GM19328 (cell line): ENCODE measurements at regions not wholly inside any gene's neighbourhood (a gene's known extent, or its start where the extent isn't known, plus 50 kb on each side); places are given as distances from the start of the nearest gene placed in this dataset.

ENCODE experiments used
- ATAC-seq: cut with Tn5 transposase; IDR thresholded peaks from one replicate; pipeline ENCODE4 v1.9.1; 2021; ENCODE audit warnings: mild to moderate bottlenecking, moderate library complexity; ENCODE audit not compliant: unreplicated experiment

DNA sequence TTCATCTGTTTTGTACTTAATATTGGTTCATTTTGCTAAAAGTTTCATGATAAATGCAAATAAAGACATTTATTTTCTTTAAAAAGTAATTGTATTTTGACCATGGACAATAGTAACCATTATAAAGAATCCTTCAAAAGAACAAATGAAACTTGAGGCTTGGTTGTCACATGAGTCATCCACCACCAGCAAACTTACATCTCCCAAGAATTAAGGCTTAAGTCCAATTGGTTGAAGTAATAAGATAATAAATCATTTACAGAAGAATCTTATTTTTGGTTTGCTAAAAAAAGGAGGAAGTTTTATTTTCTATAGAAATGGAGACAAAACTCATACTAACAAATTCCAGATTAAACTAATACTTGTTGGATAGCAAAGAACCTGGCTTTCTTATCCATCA lies 84.8 kb upstream of the KITLG start:
- ATAC-seq = no peak

DNA sequence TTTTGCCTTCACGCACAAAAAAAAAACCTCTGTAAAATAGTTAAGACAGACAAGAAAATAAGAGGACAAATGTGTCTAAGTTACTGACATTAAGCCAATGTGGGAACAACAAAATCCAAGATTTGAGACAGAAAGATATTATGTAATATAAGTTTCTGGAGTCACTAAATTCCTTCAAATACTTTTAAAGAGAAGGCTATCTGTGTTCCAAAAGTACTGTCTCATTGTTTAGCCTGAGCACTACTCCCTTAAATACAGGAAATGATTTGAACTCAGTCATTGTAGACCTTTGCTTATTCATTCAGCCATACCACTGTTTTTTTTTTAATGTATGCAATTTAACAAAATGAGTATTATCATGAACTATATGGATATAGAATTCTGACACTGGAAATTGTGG lies 82.7 kb upstream of the KITLG start:
- ATAC-seq = no peak

DNA sequence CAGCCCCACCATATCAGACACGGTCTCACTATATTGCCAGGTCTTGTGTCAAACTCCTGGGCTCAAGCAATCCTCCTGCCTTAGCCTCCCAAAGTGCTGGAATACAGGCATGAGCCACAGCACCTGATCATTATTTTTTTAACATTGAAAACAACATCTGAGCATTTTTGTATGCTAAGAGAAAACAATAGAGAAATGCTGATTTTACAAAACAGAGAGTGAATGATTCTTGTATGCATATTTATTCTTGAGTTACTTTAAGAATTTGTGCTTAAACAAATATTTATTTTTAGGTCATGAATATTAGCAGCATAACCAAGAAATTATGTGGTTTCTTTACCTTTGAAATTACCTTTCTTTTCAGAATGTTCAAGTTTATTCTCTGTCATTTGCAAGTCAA lies 81.8 kb upstream of the KITLG start:
- no peak for ATAC-seq

DNA sequence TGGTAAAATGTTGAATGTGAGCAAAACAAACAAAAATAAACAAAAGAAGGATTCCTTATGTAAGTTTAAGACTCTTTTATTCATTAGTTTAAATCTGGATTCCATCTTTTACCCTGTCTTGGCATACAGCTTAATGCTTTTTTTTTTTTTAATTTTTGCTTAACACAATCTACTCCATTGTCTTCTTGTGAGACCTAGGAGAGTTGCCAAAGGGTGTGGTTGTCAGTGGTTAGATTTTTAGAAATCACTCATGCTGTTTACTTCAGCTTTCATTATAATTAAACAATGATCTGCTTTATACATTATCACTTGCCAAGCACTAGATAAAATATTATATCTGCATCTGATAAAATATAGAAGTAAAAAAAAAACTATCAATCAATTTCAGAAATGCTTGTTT lies 77.7 kb upstream of the KITLG start:
- ATAC-seq = no peak

DNA sequence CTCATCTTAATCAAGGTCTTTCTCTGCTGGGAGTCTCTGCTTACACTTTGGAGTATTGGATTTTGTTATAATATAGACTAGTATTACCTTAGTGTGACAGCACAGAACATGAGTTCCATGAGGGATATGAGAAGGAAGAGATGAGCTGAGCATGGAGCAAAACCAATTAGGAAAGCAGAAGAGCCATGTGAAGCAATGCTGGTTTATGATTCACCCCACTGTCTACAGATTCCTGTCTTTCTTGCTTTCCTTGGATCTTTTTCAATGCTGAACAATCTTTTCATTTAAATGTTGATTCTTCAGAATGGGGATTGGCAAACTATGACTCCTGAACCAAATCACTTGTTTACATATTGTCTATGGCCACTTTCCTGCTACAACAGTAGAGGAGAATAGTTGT lies 70.4 kb upstream of the KITLG start:
- no peak for ATAC-seq

DNA sequence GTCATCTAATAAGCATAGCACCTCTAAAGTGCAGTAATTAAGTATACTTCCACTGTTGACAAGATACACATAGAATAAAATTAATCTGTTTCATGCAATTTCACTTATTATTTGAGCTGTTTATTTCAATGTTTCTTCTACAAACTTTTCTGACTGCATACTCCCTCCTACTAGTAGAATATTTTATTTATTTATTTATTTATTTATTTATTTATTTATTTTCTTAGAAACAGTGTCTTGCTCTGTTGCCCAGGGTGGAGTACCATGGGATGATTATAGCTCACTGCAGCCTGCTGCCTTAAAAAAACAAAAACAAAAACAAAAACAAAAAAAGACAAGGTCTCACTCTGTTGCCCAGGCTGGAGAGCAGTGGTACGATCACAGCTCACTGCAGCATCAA lies 68.4 kb upstream of the KITLG start:
- ATAC-seq = no peak

DNA sequence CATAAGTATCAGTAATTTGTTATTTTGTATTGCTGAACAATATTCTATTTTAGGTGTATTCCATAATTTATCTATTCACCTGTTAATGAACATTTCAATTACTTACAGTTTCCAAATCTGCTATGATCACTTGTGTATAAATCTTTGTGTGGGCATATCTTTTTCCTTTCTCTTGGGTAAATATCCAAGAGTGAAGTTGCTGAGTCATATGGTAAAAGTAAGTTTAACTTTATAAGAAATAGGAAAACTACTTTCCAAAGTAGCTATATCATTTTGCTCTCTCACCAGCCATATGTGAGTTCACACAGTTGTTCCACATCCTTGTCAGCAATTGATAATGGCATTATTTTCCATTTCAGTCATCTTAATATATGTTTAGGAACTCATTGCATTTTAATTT lies 66.6 kb upstream of the KITLG start:
- ATAC-seq = no peak

DNA sequence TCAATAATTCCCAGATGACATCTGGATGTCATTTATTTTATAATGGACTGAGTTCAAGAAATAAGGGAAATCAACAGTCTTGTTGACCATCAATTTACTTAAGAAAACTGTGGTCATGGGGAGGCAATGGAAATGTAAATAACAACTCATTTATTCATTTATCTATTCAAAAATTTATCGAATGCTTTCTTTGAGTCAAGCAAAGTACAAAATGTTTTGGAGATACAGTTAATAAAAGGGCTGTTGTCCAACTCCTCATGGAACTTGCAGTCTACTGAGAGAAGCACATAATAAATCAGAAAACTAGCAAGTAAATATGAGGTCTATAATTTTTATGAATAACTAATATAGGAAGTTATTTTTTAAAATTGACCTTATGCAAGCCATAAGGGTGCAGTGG lies 65.5 kb upstream of the KITLG start:
- ATAC-seq = no peak

DNA sequence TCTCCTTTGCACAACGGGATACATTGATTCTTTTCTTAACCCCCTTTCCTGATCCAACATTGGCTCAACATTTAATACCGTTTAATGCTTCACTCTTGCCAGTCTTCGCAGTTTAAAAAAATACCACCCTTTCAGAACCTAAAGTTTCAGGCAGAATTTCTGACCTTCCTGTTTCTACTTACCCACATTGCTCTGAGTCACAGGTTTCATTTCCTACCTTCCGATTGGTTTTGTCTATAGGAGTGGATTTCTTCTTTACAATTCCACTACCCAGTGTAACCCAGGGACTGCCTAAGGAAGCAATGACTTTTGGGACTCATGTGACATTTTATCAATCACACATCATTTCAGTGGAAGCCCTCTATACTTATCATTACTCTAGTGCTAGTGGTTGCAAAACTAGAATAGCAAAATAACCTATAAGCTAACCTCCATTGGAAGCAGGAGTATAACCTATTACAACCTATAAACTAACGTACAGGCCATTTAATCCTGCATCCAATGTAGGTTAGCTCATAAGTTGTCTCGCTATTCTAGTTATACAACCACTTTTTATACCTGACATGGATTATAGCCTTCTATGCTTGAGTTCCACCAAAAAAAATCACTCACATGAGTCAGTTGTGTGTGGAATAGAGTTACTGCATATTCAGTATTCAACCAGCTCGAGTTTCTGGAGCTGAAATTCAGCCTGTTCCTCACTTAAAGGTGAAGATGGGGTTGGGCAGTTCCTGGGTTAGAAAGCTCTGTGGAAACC lies 64.9 kb upstream of the KITLG start:
- ATAC-seq = no peak

DNA sequence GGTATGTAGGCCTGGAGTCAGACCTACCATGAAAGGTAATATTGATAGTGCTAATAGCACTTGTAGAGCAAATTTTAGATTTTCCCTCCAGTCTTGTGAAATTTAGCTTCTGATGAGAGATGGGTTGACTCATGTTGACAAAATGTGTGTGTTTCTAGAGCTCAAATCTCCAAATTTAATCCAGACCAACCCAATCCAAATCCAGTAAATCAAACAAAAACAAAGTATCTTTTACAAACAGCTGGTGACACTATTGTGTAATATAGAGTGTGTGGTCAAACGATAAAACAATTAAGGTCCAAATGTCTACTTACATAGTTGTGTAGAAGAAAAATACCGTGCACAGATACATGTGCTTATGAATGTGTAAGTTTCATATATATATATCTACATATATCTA lies 63.4 kb upstream of the KITLG start:
- no peak for ATAC-seq

DNA sequence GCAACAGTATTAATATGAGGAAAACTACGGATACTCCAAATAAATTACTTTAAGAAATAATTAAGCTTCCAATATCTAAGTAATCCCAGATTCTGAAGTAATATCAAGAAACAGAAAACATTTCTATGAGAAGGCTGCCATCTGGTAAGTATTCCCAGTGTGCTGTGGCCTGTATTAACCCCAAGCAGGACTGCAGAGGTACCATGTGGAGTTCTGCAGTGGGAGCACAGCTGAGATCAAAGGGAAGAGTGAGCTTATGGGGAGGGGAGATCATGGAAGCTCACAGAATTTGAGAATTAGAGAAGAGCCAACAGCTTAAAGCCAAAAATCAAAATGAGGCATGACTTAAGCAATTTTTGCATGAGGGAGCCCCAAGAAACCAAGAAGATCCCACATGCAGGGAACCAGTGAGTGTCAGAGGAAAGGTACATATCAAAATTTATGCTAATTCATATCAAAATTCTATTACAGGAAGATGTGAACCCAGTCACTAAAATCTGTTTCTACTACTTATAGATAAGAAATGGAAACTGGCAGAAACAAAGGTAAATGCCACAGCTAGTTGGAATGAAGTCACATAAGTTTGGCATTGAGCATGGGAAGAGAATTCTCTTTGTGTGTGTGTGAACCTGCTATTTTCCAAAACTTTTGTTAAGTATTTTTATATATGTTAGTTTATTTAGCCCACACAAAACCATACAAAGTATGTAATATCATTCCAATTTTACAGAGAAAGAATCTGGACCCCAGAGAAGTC lies 62.6 kb upstream of the KITLG start:
- ATAC-seq = no peak

DNA sequence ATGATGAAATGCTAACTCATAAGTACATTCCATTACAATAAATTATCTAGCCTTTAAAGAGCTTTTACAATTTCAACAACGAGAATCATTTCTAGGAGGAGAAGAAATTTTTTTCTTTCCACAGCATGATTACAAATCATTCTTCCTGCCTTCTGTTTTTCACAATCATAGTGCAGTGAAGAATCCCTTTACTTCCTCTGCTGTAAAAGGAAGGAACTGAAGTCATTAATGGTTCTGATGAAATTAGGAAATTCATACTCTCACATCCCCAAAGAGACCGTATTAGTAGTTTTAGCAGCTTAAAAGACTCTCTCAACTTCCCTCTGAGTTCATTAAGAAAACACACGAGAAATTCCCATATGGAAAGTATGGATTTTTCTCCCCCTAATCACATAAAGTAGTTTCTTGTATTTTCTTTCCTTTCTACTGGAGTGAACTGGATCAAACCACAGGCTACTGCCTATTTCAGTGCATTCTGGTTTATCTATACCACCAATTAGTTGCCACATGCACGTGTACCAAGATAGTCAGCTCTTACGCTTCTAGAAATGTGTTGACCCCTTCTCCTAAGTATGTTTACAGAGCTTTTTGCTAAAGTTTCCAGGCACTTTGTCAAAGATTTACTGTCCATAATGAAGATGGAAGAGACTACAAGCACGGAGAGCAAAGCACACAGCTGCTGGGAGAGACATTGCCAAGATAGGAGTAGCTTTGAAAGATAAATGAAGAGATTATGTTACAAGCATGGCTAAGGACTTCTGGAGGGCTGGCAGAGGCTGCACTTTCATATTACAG lies 58.9 kb upstream of the KITLG start:
- no peak for ATAC-seq

DNA sequence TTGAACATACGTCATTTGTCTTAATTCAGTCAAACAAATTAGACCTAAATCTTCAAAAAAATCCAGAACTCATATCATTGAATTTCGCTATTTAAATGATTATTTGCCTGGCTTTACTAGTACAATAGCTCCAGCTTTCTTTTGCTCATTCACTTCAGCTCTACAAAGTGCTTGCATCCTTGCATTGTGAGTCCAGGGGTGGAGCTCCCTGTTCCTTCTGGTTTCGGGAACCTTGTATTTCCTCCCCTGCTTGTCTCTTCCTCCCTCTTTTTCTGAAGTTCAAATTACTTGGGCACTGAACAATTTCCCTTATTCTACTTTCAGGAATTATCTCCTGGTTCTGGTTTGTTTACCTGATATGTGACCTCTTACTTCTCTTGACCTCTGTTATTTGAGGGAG lies 58.1 kb upstream of the KITLG start:
- no peak for ATAC-seq

DNA sequence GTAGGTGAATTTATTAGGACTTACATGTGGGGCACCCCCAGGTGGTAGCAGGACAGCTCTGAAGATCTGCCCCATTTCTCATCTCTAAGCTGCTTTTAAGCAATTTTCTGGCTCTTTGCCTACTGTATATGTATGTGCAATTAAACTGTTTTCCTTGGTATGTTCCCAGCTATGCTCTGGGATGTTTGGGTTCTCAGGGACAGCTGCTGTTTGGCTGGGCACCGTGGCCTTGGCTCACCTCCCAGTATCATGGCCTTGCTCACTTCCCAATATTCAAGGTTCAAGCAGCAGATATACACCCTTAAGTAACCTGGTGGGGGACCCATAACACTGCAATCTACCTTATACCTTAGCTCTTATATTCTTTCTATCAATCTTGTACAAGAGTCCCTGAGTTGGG lies 53.7 kb upstream of the KITLG start:
- ATAC-seq = no peak

DNA sequence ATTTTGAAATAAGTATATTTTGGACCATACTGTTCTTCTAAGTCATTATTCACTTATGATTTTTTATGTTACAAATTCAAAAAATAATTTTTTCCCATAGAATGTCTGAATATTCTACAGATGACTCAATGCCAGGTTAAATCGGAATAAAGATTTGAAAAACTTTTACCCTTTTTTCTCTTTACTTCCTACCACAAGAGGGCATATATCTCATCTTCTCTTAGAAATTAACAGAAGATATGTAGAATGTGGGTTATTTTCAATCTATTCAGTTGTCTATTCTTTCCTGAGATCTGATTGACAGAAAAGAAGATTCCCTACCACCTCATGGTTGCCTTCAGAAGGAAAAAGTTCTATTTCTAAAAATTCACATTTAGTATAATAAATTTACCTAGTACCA lies 53.0 kb upstream of the KITLG start:
- ATAC-seq = no peak

DNA sequence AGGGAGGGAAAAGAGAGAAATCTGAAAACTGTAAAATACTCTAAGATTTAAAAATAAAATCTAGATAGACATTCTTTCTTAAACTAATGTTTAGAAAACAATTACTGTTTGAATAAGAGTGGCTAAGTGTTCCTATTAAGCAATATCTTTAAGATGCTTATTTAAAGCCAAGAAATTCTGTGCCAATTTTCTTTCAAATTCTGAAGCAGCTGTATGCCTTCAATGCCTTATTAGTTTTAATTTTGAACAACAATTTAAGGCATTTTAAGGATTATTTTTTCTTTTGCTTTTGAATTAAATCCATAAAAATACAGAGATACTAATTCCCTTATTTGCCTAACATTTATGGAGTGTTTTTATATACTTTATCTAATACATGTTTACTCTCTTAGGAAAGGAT lies 50.3 kb upstream of the KITLG start:
- ATAC-seq = no peak
